Neuron (in vitro differentiated cells): ENCODE measurements at regions not wholly inside any gene's neighbourhood (a gene's known extent, or its start where the extent isn't known, plus 50 kb on each side); places are given as distances from the start of the nearest gene placed in this dataset.

ENCODE experiments used
- H2AFZ ChIP-seq: one replicate; pipeline ENCODE4 v1.6.1; 2013; ENCODE audit warnings: low read depth, mild to moderate bottlenecking, inconsistent platforms, low read length, moderate library complexity
- H3K27me3 ChIP-seq: one replicate; pipeline ENCODE4 v1.6.1; 2013; ENCODE audit warnings: low read length; ENCODE audit not compliant: insufficient read depth
- H3K36me3 ChIP-seq: one replicate; pipeline ENCODE4 v1.6.1; 2013; ENCODE audit warnings: low read length; ENCODE audit not compliant: insufficient read depth
- H3K4me1 ChIP-seq: one replicate; pipeline ENCODE4 v1.6.1; 2013; ENCODE audit warnings: low read length; ENCODE audit not compliant: insufficient read depth
- H3K4me3 ChIP-seq: 2 replicates; pipeline ENCODE4 v1.5.1; 2013; ENCODE audit warnings: mild to moderate bottlenecking, low read length, moderate library complexity
- H3K9me3 ChIP-seq: one replicate; pipeline ENCODE4 v1.6.1; 2013; ENCODE audit warnings: low read length

GRCh38 chr2:778731-779350 lies 101.6 kb upstream of the TMEM18 start:
- no peak overlapping the region for H2AFZ ChIP-seq
- H3K4me1 ChIP-seq, result no peaks in the 10 kb centered on the region
- no peak overlapping the region for H3K4me3 ChIP-seq
- no peaks in the 10 kb centered on the region for H3K27me3 ChIP-seq
- no peaks in the 10 kb centered on the region for H3K36me3 ChIP-seq
- no peaks in the 10 kb centered on the region for H3K9me3 ChIP-seq

- H2AFZ ChIP-seq, result no peak overlapping the region
- H3K4me3 ChIP-seq, result no peak overlapping the region
- no peaks in the 10 kb centered on the region for H3K9me3 ChIP-seq
- H3K36me3 ChIP-seq, result no peaks in the 10 kb centered on the region
- no peaks in the 10 kb centered on the region for H3K27me3 ChIP-seq
- H3K4me1 ChIP-seq, result no peaks in the 10 kb centered on the region
These were observed 100.3 kb upstream of the TMEM18 start for GRCh38 chr2:777546-777945.

DNA sequence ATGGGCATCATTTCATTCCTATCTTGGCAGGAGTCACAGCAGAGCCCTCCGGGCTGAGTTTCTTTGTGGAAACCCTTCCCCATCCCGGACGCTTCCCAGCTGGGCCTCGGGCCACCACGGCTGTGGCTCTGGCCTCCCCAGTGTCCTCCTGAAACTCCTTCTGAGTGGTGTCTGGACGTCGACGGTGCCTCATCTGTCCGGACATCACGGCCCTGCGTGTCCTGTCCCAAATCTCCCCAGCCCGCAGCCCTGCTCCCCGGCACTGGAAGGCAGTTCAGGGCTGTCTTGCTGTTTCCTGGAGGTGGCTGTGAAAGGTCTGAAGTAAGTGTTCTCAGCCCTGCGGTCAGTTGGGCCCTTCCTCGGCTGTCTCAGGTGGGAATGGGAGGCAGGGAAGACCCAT lies 99.8 kb upstream of the TMEM18 start:
- H3K36me3 ChIP-seq, result no peaks in the 10 kb centered on the region
- no peaks in the 10 kb centered on the region for H3K4me1 ChIP-seq
- H3K4me3 ChIP-seq, result no peak overlapping the region
- no peak overlapping the region for H2AFZ ChIP-seq
- H3K27me3 ChIP-seq, result no peaks in the 10 kb centered on the region
- no peaks in the 10 kb centered on the region for H3K9me3 ChIP-seq

DNA sequence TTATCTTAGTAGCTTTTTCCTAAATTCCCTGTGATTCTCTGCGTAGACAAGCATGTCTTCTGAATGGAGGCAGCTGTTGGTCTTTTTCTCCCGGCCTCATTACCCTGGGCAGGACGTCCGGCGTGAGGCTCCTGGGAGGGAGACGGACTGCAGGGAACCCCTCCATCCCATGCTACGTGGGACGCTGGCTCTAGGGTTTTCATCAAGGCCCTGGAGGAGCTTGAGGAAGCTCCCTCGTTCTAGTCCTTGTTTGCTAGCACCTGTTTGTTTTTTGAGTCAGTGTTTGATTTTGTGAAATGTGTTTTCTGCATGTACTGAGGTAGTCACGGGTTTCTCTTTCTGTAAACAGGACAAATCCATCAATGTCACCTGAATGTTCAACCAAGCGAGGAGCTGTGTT lies 99.3 kb upstream of the TMEM18 start:
- Histone ChIP-seq H3K9me3 (no peaks in the 10 kb centered on the region), H3K27me3 (no peaks in the 10 kb centered on the region), H3K4me1 (no peaks in the 10 kb centered on the region), H2AFZ (no peak overlapping the region), H3K36me3 (no peaks in the 10 kb centered on the region), H3K4me3 (no peak overlapping the region)

DNA sequence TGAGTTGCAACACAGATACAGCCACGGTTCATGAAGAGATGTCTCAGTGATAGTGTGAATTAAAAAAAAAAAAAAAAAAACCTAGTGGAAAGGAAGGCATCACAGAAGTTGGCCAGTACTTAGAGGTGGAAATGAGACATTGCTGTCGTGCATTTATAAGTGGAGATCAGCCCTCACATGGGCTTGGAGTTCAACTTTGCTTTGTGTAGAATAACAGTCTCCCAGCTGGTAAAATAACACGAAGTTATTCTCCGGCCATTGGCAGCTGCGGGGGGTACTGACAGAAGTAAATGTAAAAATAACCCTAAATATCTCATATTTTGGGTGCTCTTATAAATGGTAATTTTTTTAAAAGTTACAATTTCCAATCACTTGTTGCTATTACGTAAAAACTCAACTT lies 98.8 kb upstream of the TMEM18 start:
- H3K9me3 ChIP-seq, result no peaks in the 10 kb centered on the region
- H2AFZ ChIP-seq, result no peak overlapping the region
- no peak overlapping the region for H3K4me3 ChIP-seq
- H3K4me1 ChIP-seq, result no peaks in the 10 kb centered on the region
- H3K27me3 ChIP-seq, result no peaks in the 10 kb centered on the region
- H3K36me3 ChIP-seq, result no peaks in the 10 kb centered on the region

- no peaks in the 10 kb centered on the region for H3K36me3 ChIP-seq
- no peaks in the 10 kb centered on the region for H3K27me3 ChIP-seq
- H2AFZ ChIP-seq, result no peak overlapping the region
These were observed 97.2 kb upstream of the TMEM18 start for GRCh38 chr2:774436-774835.

GRCh38 chr2:773256-774160 lies 96.3 kb upstream of the TMEM18 start:
- no peaks in the 10 kb centered on the region for H3K4me1 ChIP-seq
- H3K27me3 ChIP-seq, result no peaks in the 10 kb centered on the region
- no peak overlapping the region for H2AFZ ChIP-seq
- no peaks in the 10 kb centered on the region for H3K9me3 ChIP-seq
- H3K36me3 ChIP-seq, result no peaks in the 10 kb centered on the region
- H3K4me3 ChIP-seq, result no peak overlapping the region

More at GRCh38 chr2:774436-774835, 97.2 kb upstream of the TMEM18 start:
- no peaks in the 10 kb centered on the region for H3K9me3 ChIP-seq
- H3K4me1 ChIP-seq, result no peaks in the 10 kb centered on the region
- H3K4me3 ChIP-seq, result no peak overlapping the region

DNA sequence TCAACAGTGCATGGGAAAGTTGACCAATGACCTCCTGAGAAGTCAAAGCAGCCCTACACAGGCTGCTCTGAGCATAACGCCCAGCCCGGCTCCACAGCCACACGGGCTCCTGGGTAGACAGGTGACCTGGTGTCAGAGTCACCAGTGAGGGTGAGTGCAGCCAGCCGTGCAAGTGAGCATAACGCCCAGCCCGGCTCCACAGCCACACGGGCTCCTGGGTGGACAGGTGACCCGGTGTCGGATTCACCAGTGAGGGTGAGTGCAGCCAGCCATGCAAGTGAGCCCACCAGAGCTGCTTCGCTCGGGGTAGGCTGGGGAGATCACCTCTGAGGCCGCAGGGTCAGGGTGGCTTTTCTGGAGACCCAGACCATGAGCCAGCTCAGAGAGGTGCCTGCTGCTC lies 94.3 kb upstream of the TMEM18 start:
- Histone ChIP-seq H3K4me1 (no peaks in the 10 kb centered on the region), H3K36me3 (no peaks in the 10 kb centered on the region)

DNA sequence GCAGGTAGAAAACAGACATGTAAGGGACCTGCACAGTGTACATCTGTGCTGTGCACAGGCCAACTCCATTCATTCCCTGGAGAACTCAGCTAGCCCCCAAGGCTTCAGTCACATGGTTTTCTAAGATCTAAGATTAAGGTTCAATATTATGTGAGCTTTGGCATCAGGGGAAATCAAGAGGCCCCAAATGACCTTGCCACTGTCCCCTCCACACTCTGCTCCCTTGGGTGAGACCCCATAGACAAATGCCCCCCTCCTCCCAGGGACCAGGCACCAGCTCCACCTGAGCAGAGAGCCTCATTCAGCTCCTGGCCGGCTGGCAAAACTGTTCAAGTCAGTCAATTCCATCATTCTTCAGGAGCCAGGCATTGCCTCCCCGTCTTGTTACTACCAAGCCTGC lies 93.6 kb upstream of the TMEM18 start:
- Histone ChIP-seq H2AFZ (no peak overlapping the region), H3K9me3 (no peaks in the 10 kb centered on the region), H3K36me3 (no peaks in the 10 kb centered on the region), H3K4me1 (no peaks in the 10 kb centered on the region), H3K4me3 (no peak overlapping the region), H3K27me3 (no peaks in the 10 kb centered on the region)

More for the DNA sequence above, 94.3 kb upstream of the TMEM18 start:
- no peaks in the 10 kb centered on the region for H3K9me3 ChIP-seq
- no peaks in the 10 kb centered on the region for H3K27me3 ChIP-seq
- H3K4me3 ChIP-seq, result no peak overlapping the region
- H2AFZ ChIP-seq, result no peak overlapping the region

DNA sequence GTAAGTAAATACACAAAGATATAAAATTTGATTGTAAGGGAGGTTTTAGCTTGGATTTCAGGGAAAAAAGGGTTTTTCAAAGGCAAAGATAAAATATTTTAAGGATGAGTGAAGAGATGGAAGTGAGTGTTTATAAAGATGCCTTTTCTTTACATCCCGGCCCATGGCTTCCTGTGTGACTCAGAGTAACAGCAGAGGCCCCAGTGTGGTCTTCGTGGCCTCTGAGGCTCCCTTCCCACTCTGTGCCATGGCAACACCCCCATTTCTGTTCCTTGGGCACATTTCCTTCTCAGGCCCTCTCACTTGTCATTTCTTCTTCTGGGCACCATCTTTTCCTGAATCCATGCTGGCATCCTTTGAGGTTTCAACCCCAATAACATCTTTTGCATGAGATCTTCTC lies 92.6 kb upstream of the TMEM18 start:
- Histone ChIP-seq H3K9me3 (no peaks in the 10 kb centered on the region), H3K36me3 (no peaks in the 10 kb centered on the region), H3K27me3 (no peaks in the 10 kb centered on the region), H2AFZ (no peak overlapping the region), H3K4me1 (no peaks in the 10 kb centered on the region), H3K4me3 (no peak overlapping the region)

- H3K9me3 ChIP-seq, result no peaks in the 10 kb centered on the region
- H3K36me3 ChIP-seq, result no peaks in the 10 kb centered on the region
- no peak overlapping the region for H3K4me3 ChIP-seq
- H3K27me3 ChIP-seq, result no peaks in the 10 kb centered on the region
- H2AFZ ChIP-seq, result no peak overlapping the region
- no peaks in the 10 kb centered on the region for H3K4me1 ChIP-seq
These were observed 91.2 kb upstream of the TMEM18 start for GRCh38 chr2:768451-768850.

GRCh38 chr2:767944-768343 lies 90.7 kb upstream of the TMEM18 start:
- Histone ChIP-seq H3K4me3 (no peak overlapping the region), H3K36me3 (no peaks in the 10 kb centered on the region), H3K27me3 (no peaks in the 10 kb centered on the region), H3K4me1 (peaks cover 2% of the 10 kb centered on the region), H2AFZ (no peak overlapping the region), H3K9me3 (no peaks in the 10 kb centered on the region)

- Histone ChIP-seq H3K4me1 (peaks cover 7% of the 10 kb centered on the region), H3K27me3 (no peaks in the 10 kb centered on the region), H3K9me3 (no peaks in the 10 kb centered on the region), H3K4me3 (no peak overlapping the region), H3K36me3 (no peaks in the 10 kb centered on the region), H2AFZ (no peak overlapping the region)
These were observed 90.2 kb upstream of the TMEM18 start for GRCh38 chr2:767440-767839.
